OCI-LY3 (cell line): ENCODE measurements at regions not wholly inside any gene's neighbourhood (a gene's known extent, or its start where the extent isn't known, plus 50 kb on each side); places are given as distances from the start of the nearest gene placed in this dataset.

ENCODE experiments used
- EZH2phosphoT487 ChIP-seq: fragments of 200-600 bp; shearing (Covaris generic); IDR thresholded peaks from 2 replicates; pipeline ENCODE4 v1.6.1; 2018; ENCODE audit warnings: antibody characterized with exemption, mixed run types, low read depth
- TF ChIP-seq, protein P1 (sequence below): fragments of 200-600, 300-600 bp; sonication (generic); IDR thresholded peaks from 2 replicates; pipeline ENCODE4 v1.5.1; 2014; ENCODE audit warnings: antibody characterized with exemption, low read length, low read depth

DNA sequence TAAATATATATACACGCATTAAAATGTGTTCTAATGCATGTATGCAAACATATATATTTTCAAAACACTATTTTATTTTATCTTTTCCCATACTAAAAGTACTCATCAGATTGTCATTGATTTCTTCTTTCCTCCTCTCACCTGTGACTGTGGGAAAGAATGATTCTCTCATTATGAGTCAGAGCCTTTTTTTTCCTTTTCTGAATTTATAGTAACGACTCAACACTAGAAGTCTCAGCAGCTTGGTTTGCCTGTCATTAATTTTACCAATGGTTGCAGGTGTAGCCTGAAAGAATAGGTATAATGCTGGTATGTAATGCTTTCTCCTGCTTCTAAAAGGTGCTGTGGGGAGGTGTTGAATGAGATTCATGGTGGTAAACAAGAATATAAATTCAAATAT, 328.7 kb downstream of the UTRN start:
- TF ChIP-seq, protein P1, sequence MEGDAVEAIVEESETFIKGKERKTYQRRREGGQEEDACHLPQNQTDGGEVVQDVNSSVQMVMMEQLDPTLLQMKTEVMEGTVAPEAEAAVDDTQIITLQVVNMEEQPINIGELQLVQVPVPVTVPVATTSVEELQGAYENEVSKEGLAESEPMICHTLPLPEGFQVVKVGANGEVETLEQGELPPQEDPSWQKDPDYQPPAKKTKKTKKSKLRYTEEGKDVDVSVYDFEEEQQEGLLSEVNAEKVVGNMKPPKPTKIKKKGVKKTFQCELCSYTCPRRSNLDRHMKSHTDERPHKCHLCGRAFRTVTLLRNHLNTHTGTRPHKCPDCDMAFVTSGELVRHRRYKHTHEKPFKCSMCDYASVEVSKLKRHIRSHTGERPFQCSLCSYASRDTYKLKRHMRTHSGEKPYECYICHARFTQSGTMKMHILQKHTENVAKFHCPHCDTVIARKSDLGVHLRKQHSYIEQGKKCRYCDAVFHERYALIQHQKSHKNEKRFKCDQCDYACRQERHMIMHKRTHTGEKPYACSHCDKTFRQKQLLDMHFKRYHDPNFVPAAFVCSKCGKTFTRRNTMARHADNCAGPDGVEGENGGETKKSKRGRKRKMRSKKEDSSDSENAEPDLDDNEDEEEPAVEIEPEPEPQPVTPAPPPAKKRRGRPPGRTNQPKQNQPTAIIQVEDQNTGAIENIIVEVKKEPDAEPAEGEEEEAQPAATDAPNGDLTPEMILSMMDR, result no peak
- no peak for TF ChIP-seq EZH2phosphoT487
